Fibroblast of lung (primary cell): ENCODE measurements at regions not wholly inside any gene's neighbourhood (a gene's known extent, or its start where the extent isn't known, plus 50 kb on each side); places are given as distances from the start of the nearest gene placed in this dataset.

Experiments used
- DNase-seq, 2 donors: peaks; one replicate each; pipeline versions ENCODE4 v3.0.0 to v3.0.0-alpha.2; 2010; ENCODE audit warnings: low read depth in 2 of 2
- H2AFZ ChIP-seq: 2 replicates; pipeline ENCODE4 v1.5.1; 2012; ENCODE audit warnings: low read length, control low read depth, inconsistent platforms
- H3K27ac ChIP-seq: 2 replicates; pipeline ENCODE4 v1.5.1; 2011; ENCODE audit warnings: low read length, control low read depth; ENCODE audit not compliant: insufficient read depth
- H3K27me3 ChIP-seq: 2 replicates; pipeline ENCODE4 v1.5.1; 2011; ENCODE audit warnings: mild to moderate bottlenecking, low read length; ENCODE audit not compliant: control insufficient read depth, insufficient read depth
- H3K36me3 ChIP-seq: 2 replicates; pipeline ENCODE4 v1.5.1; 2011; ENCODE audit warnings: low read length; ENCODE audit not compliant: control insufficient read depth, insufficient read depth
- H3K4me1 ChIP-seq: 2 replicates; pipeline ENCODE4 v1.5.1; 2011; ENCODE audit warnings: low read length; ENCODE audit not compliant: control insufficient read depth, insufficient read depth; ENCODE audit errors: extremely low read depth
- H3K4me2 ChIP-seq: 2 replicates; pipeline ENCODE4 v1.5.1; 2011; ENCODE audit warnings: low read length, control low read depth; ENCODE audit not compliant: insufficient read depth; ENCODE audit errors: extremely low read depth
- H3K4me3 ChIP-seq, 4 experiments: fragments of 200-600 bp in 1 of 4; sonication (generic) in 1 of 4; replicated peaks in 1 of 4; 2 replicates each; pipeline ENCODE4 v1.5.1; 2011 to 2016; ENCODE audit warnings: low read length in 4 of 4, low read depth in 3 of 4, mild to moderate bottlenecking in 3 of 4, control low read depth in 2 of 4, inconsistent platforms in 1 of 4, mixed read lengths in 1 of 4; ENCODE audit not compliant: insufficient read depth in 1 of 4; ENCODE audit errors: control extremely low read depth in 1 of 4
- H3K79me2 ChIP-seq: 2 replicates; pipeline ENCODE4 v1.5.1; 2012; ENCODE audit warnings: mild to moderate bottlenecking, low read length, inconsistent platforms; ENCODE audit not compliant: control insufficient read depth, insufficient read depth
- H3K9ac ChIP-seq: 2 replicates; pipeline ENCODE4 v1.5.1; 2011; ENCODE audit warnings: mild to moderate bottlenecking, low read length, control low read depth; ENCODE audit not compliant: insufficient read depth
- H3K9me3 ChIP-seq: 2 replicates; pipeline ENCODE4 v1.5.1; 2012; ENCODE audit warnings: low read depth, low read length; ENCODE audit not compliant: control insufficient read depth, insufficient read depth
- H4K20me1 ChIP-seq: 2 replicates; pipeline ENCODE4 v1.5.1; 2011; ENCODE audit warnings: low read length; ENCODE audit not compliant: control insufficient read depth, insufficient read depth; ENCODE audit errors: extremely low read depth
- CTCF ChIP-seq, 2 donors: IDR thresholded peaks in 1 of 2; conservative IDR thresholded peaks in 1 of 2; 1 replicate in 1 of 2; 2 replicates in 1 of 2; pipeline ENCODE4 v1.5.1; 2011 to 2012; ENCODE audit warnings: low read length in 2 of 2, control low read depth in 1 of 2, inconsistent platforms in 1 of 2, low read depth in 1 of 2, mild to moderate bottlenecking in 1 of 2
- EZH2 ChIP-seq: IDR thresholded peaks from 2 replicates; pipeline ENCODE4 v1.5.1; 2012; ENCODE audit warnings: low read length, control low read depth, mild to moderate bottlenecking; ENCODE audit errors: missing control alignments

- Histone ChIP-seq H3K36me3 (no peaks in the 10 kb centered on the region), H3K4me2 (no peak overlapping the region)
- no peak for DNase-seq
Observed at GRCh38 chr18:34431042-34431441, 206.3 kb upstream of the NOL4 start.

GRCh38 chr18:34444622-34445021 is 219.9 kb upstream of the NOL4 start:
- Histone ChIP-seq H3K9me3 (no peaks in the 10 kb centered on the region), H3K4me2 (no peak overlapping the region), H3K4me1 (no peaks in the 10 kb centered on the region), H2AFZ (no peak overlapping the region), H3K27me3 (no peaks in the 10 kb centered on the region), H3K36me3 (no peaks in the 10 kb centered on the region), H4K20me1 (no peaks in the 10 kb centered on the region), H3K79me2 (no peaks in the 10 kb centered on the region), H3K27ac (no peak overlapping the region), H3K9ac (no peak overlapping the region), H3K4me3 (no peak overlapping the region)
- no peak for TF ChIP-seq EZH2
- no peak for TF ChIP-seq CTCF (conservative IDR thresholded peaks at IDR 0.05 in 1 of 2, IDR thresholded peaks at IDR 0.05 in 1 of 2; ENCODE audit: low read depth in 1 of 2, low read length in 2 of 2)
- DNase-seq, result no peak

More at GRCh38 chr18:34431042-34431441, 206.3 kb upstream of the NOL4 start:
- Histone ChIP-seq H3K9ac (no peak overlapping the region), H2AFZ (no peak overlapping the region), H3K4me1 (no peaks in the 10 kb centered on the region), H3K9me3 (no peaks in the 10 kb centered on the region), H3K27ac (no peak overlapping the region), H3K27me3 (no peaks in the 10 kb centered on the region), H3K79me2 (no peaks in the 10 kb centered on the region), H3K4me3 (no peak overlapping the region), H4K20me1 (no peaks in the 10 kb centered on the region)
- TF ChIP-seq CTCF (conservative IDR thresholded peaks at IDR 0.05 in 1 of 2, IDR thresholded peaks at IDR 0.05 in 1 of 2; ENCODE audit: low read depth in 1 of 2, low read length in 2 of 2) (no peak), EZH2 (no peak)

GRCh38 chr18:34448662-34449061 is 223.9 kb upstream of the NOL4 start:
- TF ChIP-seq CTCF (conservative IDR thresholded peaks at IDR 0.05 in 1 of 2, IDR thresholded peaks at IDR 0.05 in 1 of 2; ENCODE audit: low read depth in 1 of 2, low read length in 2 of 2) (no peak), EZH2 (no peak)
- no peaks in the 10 kb centered on the region for H3K9me3 ChIP-seq
- no peaks in the 10 kb centered on the region for H3K27me3 ChIP-seq
- no peaks in the 10 kb centered on the region for H3K4me1 ChIP-seq
- no peaks in the 10 kb centered on the region for H3K36me3 ChIP-seq
- H3K27ac ChIP-seq, result no peak overlapping the region
- H3K4me3 ChIP-seq, result no peak overlapping the region
- H2AFZ ChIP-seq, result no peak overlapping the region
- H4K20me1 ChIP-seq, result no peaks in the 10 kb centered on the region
- H3K4me2 ChIP-seq, result no peak overlapping the region
- no peak overlapping the region for H3K9ac ChIP-seq
- no peak for DNase-seq
- no peaks in the 10 kb centered on the region for H3K79me2 ChIP-seq
